Skeletal muscle tissue (tissue), 3 donors: ENCODE measurements at regions not wholly inside any gene's neighbourhood (a gene's known extent, or its start where the extent isn't known, plus 50 kb on each side); places are given as distances from the start of the nearest gene placed in this dataset.
A peak's percentile ranks its signal among the peaks of the same experiment; 100 is the strongest.

ENCODE experiments used
- H3K27ac ChIP-seq: one replicate; pipeline ENCODE4 v1.7.0; 2013; ENCODE audit warnings: mild to moderate bottlenecking, low read depth, low read length, inconsistent platforms
- H3K27me3 ChIP-seq, 3 donors: one replicate each; pipeline ENCODE4 v1.7.0; 2013; ENCODE audit warnings: low read length in 3 of 3; ENCODE audit not compliant: control insufficient read depth in 3 of 3, insufficient read depth in 3 of 3
- H3K36me3 ChIP-seq, 3 donors: one replicate each; pipeline ENCODE4 v1.7.0; 2013; ENCODE audit warnings: low read length in 3 of 3; ENCODE audit not compliant: control insufficient read depth in 3 of 3, insufficient read depth in 3 of 3
- H3K4me1 ChIP-seq, 3 donors: one replicate each; pipeline ENCODE4 v1.7.0; 2013; ENCODE audit warnings: low read length in 3 of 3, mild to moderate bottlenecking in 3 of 3; ENCODE audit not compliant: control insufficient read depth in 3 of 3, insufficient read depth in 3 of 3
- H3K4me3 ChIP-seq, 3 donors: one replicate each; pipeline ENCODE4 v1.7.0; 2013; ENCODE audit warnings: low read length in 3 of 3
- H3K9ac ChIP-seq, 3 donors: one replicate each; pipeline ENCODE4 v1.7.0; 2013; ENCODE audit warnings: low read length in 3 of 3, mild to moderate bottlenecking in 3 of 3, moderate library complexity in 2 of 3, low read depth in 1 of 3
- H3K9me3 ChIP-seq, 3 donors: one replicate each; pipeline ENCODE4 v1.7.0; 2013; ENCODE audit warnings: low read length in 3 of 3; ENCODE audit not compliant: control insufficient read depth in 3 of 3
- donor health status: Osteomylitis.

DNA sequence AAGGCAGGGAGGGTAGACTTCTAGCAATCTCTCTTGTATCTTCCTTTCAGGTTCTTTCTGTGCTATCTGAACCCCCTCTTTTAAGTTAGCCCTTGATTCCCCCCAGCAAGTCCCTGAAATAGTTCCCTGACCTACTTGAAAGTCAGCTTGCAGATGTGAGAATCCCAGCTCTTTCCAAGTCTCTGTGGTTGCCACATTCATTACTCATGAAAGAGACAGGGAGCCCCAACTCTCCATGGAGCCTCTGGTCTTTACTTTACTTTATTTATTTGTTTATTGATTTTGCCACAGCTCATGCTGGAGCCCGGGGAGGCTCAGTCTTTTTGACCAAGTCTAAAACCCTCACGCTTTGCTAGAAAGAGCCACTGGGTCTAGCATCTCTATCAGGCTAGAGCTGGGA is 193.6 kb upstream of the FAR2 start:
- H3K27me3 ChIP-seq: no peaks in the 10 kb centered on the region
- no peaks in the 10 kb centered on the region for H3K36me3 ChIP-seq

DNA sequence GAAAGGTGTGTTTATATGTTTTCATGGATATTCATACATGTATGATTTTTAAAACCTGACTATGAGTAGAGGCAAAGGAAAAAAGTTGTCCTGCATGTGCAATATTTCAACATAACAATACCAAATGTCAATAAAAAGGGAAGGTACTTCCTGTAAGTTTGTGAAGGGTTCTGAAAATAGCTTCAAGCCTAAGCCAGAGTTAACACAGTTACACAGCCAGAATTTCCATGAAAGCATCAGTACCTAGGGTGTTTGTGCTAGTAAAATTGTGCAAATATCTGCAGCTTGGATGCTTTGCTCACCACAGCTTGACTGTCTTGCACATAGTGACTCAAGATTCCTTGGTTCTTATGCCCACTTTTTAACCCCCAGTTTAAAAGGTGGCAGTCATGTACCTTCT is 193.1 kb upstream of the FAR2 start:
- Histone ChIP-seq H3K4me3 (no peak overlapping the region), H3K4me1 (peaks cover 0 to 3% (median 0%) of the 10 kb centered on the region in 3 donors), H3K9me3 (peaks cover 0 to 2% (median 0%) of the 10 kb centered on the region in 3 donors), H3K9ac (no peak overlapping the region), H3K27ac (no peak overlapping the region), H3K36me3 (no peaks in the 10 kb centered on the region), H3K27me3 (no peaks in the 10 kb centered on the region)

More for the DNA sequence above, 193.6 kb upstream of the FAR2 start:
- Histone ChIP-seq H3K4me3 (no peak overlapping the region), H3K4me1 (peaks cover 0 to 3% (median 0%) of the 10 kb centered on the region in 3 donors), H3K27ac (no peak overlapping the region), H3K9me3 (peaks cover 0 to 2% (median 0%) of the 10 kb centered on the region in 3 donors), H3K9ac (no peak overlapping the region)

DNA sequence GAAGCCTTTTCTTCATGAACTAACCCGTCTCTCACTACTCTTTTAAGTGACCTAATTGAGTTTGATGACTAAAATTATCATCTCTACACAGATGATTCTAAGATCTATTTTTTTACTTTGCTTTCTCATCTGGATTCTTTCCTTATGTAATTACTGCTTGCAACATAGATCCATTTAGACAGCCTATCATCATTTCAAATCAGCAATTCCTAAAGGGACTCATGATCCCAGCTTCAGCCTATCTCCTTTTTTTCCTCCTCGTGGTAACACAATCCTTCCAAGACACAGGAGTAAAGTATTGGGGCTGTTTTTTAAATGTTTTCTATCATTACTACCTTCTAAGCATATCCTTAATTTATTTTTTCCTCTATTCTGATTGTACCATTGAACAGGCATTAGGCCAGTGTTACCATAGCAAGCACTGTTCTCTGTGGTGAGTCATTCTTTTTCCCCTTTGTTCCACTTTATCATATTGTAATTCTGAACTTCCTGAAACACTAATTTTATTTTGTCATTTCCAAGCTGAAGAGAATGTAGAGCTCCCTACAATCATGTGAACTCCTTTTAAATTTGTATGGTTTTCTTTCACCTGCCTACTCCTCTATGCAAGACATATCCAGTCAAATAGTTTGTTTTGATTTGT is 190.4 kb upstream of the FAR2 start:
- Histone ChIP-seq H3K4me1 (peaks cover 0 to 3% (median 0%) of the 10 kb centered on the region in 3 donors), H3K27ac (peak overlapping the region; percentile 5)

DNA sequence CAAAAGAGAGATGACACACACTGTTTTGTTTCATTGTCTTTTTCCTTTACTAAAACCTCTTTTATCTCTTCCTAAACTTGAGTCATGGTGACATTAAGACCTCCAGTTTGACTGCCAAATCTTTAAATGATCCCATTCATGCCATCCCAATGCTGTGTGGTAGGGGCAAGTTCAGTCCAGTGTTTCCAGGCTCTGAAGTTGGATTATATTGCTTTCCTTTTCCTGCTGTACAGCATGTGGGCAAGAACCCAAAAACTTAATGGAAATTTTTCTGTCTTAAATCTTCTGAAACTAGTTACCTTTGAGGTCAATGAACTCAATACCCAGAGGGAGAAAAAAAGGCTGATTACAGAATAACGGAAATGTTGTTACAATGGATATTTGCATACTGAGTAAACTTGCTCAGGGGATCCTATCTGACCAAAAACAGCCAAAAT is 187.1 kb upstream of the FAR2 start:
- Histone ChIP-seq H3K9ac (no peak overlapping the region), H3K27me3 (no peaks in the 10 kb centered on the region), H3K27ac (peak overlapping the region; percentile 23), H3K4me3 (no peak overlapping the region), H3K4me1 (peaks cover 0 to 12% (median 0%) of the 10 kb centered on the region in 3 donors), H3K36me3 (no peaks in the 10 kb centered on the region), H3K9me3 (peaks cover 0 to 2% (median 0%) of the 10 kb centered on the region in 3 donors)

More for the DNA sequence above, 190.4 kb upstream of the FAR2 start:
- Histone ChIP-seq H3K9ac (no peak overlapping the region), H3K27me3 (no peaks in the 10 kb centered on the region), H3K4me3 (no peak overlapping the region), H3K36me3 (no peaks in the 10 kb centered on the region), H3K9me3 (peaks cover 0 to 2% (median 0%) of the 10 kb centered on the region in 3 donors)

DNA sequence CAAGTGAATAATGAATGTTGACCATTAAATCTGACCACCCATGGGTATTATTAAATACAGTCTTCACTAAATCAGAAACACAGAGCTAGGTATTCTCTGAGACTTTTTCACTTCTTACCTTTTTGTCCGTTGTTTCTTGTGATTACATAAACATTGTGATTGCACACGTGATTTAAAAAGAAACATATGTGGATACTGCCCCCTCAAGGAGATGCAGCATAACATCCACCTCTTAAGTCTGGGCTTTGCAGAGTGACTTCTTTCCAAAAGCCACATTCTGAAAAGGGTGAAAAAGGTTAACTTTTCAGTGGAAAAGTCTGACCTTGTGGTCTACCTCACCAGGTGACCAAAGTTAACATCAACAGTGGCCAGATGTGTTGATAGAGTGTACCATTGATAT is 185.5 kb upstream of the FAR2 start:
- Histone ChIP-seq H3K9me3 (peaks cover 0 to 2% (median 0%) of the 10 kb centered on the region in 3 donors), H3K27ac (no peak overlapping the region), H3K9ac (no peak overlapping the region), H3K4me1 (peaks cover 0 to 12% (median 0%) of the 10 kb centered on the region in 3 donors), H3K36me3 (no peaks in the 10 kb centered on the region), H3K27me3 (no peaks in the 10 kb centered on the region), H3K4me3 (no peak overlapping the region)

DNA sequence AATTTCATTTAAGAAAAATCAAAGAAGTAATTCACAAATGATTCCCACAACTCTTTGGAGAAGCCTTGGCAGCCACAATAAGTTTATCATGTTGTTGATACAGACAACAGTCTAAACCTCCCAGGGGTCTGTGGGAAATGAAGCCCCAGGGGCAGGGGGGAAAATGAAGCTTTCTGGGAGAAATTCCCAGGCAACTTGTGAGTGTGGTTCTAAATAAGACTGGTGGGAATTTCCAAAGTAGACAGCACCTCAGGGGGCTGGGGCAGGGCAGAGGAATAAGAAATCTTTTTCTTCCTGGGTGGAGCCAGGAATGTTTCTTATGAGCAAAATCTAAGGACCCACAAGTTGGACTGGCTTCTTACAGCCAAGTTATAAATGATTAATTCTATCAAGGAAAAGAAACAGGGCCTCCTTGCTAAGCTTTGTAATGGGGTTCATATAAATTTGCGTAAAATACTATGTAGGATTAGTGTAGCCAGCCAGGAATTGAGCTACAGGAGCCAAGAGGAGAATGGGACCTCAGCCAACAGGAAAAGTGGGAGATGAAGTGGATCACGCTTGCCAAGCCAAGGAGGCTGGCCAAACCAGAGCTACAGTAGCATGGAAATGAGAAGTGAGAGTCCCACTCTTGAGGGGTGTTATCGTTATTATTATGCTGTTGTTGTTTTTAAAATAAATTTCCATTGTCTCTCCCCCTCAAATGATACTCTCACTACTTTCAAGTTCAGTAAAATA is 182.9 kb upstream of the FAR2 start:
- H3K4me1 ChIP-seq: peaks cover 0 to 12% (median 0%) of the 10 kb centered on the region in 3 donors
- no peaks in the 10 kb centered on the region for H3K9me3 ChIP-seq
- H3K27ac ChIP-seq: no peak overlapping the region
- H3K9ac ChIP-seq: no peak overlapping the region
- no peak overlapping the region for H3K4me3 ChIP-seq
- no peaks in the 10 kb centered on the region for H3K27me3 ChIP-seq
- H3K36me3 ChIP-seq: no peaks in the 10 kb centered on the region

DNA sequence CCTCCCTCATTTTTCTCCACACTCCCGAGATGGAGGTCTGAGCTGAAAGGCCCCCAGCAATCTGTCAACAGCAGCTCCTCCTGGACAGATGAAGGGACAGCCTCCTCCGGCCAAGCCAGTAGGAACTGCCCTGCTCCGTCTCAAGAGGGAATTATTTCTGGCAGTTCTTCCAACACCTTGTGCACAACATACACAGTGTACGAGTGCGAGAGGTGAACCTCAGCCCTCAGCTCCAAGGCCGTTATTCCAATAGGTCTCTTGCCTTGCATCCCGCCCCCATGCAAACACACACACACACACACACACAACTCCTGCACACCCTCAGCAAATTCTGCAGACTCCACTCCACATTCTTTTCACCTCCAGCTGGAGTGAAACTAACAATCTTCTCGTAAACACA is 181.7 kb upstream of the FAR2 start:
- no peak overlapping the region for H3K9ac ChIP-seq
- no peak overlapping the region for H3K4me3 ChIP-seq
- no peaks in the 10 kb centered on the region for H3K27me3 ChIP-seq
- H3K36me3 ChIP-seq: no peaks in the 10 kb centered on the region
- no peaks in the 10 kb centered on the region for H3K9me3 ChIP-seq
- H3K27ac ChIP-seq: no peak overlapping the region
- H3K4me1 ChIP-seq: peaks cover 0 to 12% (median 0%) of the 10 kb centered on the region in 3 donors

DNA sequence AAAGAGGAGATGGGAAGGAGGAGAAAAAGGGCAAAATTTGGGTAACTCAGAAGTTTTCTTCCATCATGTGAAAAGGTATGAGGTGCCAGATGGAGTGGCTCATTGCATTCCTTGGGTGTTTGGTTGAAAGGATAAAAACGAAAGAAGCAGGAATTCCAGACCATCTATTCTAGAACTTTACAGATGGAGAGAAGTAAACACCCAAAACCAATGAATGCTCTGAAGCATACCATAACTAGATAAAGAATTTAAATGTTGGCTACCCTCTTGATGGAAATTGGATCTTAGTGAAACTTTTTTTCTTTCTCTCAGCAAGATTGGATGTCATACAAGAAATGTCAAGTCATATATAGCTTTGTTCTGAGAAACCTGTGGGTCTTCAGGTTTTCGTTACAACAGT is 175.6 kb upstream of the FAR2 start:
- Histone ChIP-seq H3K27ac (no peak overlapping the region), H3K36me3 (no peaks in the 10 kb centered on the region), H3K4me3 (no peak overlapping the region), H3K9me3 (no peaks in the 10 kb centered on the region), H3K27me3 (no peaks in the 10 kb centered on the region), H3K9ac (no peak overlapping the region), H3K4me1 (no peaks in the 10 kb centered on the region)

DNA sequence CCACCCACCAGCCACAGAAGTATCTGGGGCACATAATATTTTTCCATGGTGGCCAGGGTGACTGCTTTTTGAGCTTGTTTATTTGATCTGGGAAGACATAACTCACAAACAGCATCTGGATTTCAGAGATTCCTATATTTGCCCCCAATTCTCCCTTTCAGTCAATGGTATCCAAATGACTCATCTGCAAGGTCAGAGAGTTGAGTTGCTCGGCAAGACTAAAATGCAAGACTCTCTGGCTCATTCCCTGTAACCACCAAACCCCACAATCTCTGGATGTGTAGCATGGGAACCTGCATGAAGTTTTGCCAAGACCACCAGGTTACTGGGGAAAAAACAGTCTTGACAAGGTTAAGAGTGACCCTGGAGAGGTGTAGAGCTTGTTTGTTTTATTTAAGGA is 174.9 kb upstream of the FAR2 start:
- H3K9ac ChIP-seq: no peak overlapping the region
- no peak overlapping the region for H3K4me3 ChIP-seq
- no peaks in the 10 kb centered on the region for H3K36me3 ChIP-seq
- H3K27ac ChIP-seq: no peak overlapping the region
- no peaks in the 10 kb centered on the region for H3K27me3 ChIP-seq
- H3K4me1 ChIP-seq: no peaks in the 10 kb centered on the region
- H3K9me3 ChIP-seq: no peaks in the 10 kb centered on the region

DNA sequence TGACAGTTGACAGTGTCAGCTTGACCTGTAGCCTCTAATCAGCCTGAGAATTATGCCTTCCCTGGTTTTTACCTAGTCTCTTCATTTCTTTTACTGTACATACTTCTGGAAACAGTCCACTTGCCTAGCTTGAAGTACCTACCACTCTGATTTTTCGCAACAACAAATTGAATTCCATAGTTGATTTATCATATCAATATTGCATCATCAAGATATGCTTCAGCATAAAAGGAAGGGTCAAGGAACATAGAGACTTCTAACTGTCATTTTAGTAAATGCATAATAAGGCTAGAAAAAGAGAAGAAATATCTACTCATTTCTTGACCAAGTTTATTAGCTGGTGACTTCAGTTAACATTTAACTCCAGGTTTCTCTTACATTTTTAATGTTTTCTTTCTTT is 174.2 kb upstream of the FAR2 start:
- no peaks in the 10 kb centered on the region for H3K9me3 ChIP-seq
- H3K27ac ChIP-seq: no peak overlapping the region
- no peak overlapping the region for H3K4me3 ChIP-seq
- H3K27me3 ChIP-seq: no peaks in the 10 kb centered on the region
- H3K36me3 ChIP-seq: no peaks in the 10 kb centered on the region
- H3K4me1 ChIP-seq: no peaks in the 10 kb centered on the region
- no peak overlapping the region for H3K9ac ChIP-seq
